Peyer's patch (tissue), 4 donors: ENCODE measurements at regions not wholly inside any gene's neighbourhood (a gene's known extent, or its start where the extent isn't known, plus 50 kb on each side); places are given as distances from the start of the nearest gene placed in this dataset.

ENCODE experiments used
- DNase-seq, 3 donors: peaks; one replicate each; pipeline ENCODE4 v3.0.0-alpha.2; 2017 to 2019
- H3K27ac ChIP-seq, 4 donors: fragments of 200-600 bp; sonication (generic); one replicate each; pipeline ENCODE4 v1.5.1; 2016 to 2019
- H3K27me3 ChIP-seq, 2 donors: fragments of 200-600 bp; sonication (generic); one replicate each; pipeline ENCODE4 v1.5.1; 2019
- H3K36me3 ChIP-seq, 3 donors: fragments of 200-600 bp; sonication (generic); one replicate each; pipeline ENCODE4 v1.5.1; 2016 to 2019
- H3K4me1 ChIP-seq, 4 donors: fragments of 200-600 bp; sonication (generic); one replicate each; pipeline ENCODE4 v1.5.1; 2016 to 2019
- H3K4me3 ChIP-seq, 4 donors: fragments of 200-600 bp; sonication (generic); 1 replicate in 3 of 4; 2 replicates in 1 of 4; pipeline ENCODE4 v1.5.1; 2016 to 2019; ENCODE audit warnings: mild to moderate bottlenecking in 1 of 4
- H3K9me3 ChIP-seq, 4 donors: fragments of 200-600 bp; sonication (generic); one replicate each; pipeline ENCODE4 v1.5.1; 2016 to 2019; ENCODE audit warnings: mild to moderate bottlenecking in 1 of 4
- CTCF ChIP-seq, 6 experiments: fragments of 450-650 bp in 4 of 6; fragments of 200-600 bp in 2 of 6; sonication (generic) in 1 of 6; IDR thresholded peaks; one replicate each; pipeline ENCODE4 v1.5.1; 2017 to 2019; ENCODE audit warnings: antibody characterized with exemption in 6 of 6, mild to moderate bottlenecking in 3 of 6, moderate library complexity in 1 of 6
- POLR2A ChIP-seq, 2 donors: fragments of 450-650 bp; IDR thresholded peaks; one replicate each; pipeline ENCODE4 v1.5.1; 2017; ENCODE audit warnings: antibody characterized with exemption in 2 of 2, mild to moderate bottlenecking in 2 of 2, moderate library complexity in 2 of 2

DNA sequence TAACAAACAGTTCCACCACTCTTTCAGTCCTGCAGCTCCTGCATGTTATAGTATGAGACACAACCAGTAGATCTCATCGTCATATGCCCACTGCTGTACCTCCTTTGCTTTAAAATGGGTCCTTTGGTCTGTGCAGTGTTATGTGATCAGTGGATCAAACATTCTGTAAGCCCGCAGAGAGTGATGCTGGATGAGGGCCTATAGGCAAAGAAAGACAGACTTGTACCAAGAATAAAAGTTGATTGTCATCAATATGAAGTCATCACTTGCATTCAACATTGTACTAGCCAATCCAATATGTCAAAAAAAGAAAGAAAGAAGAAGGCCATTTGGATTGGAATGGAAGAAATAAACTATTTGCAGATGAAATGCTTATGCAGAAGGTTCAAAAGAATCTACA is 79.8 kb upstream of the PHYHIPL start:
- TF ChIP-seq POLR2A (IDR thresholded peaks at IDR 0.05) (no peak), CTCF (IDR thresholded peaks at IDR 0.05) (no peak)
- Histone ChIP-seq H3K4me1 (no peaks in the 10 kb centered on the region), H3K9me3 (no peaks in the 10 kb centered on the region), H3K27me3 (no peaks in the 10 kb centered on the region), H3K36me3 (no peaks in the 10 kb centered on the region), H3K4me3 (no peak overlapping the region), H3K27ac (no peak overlapping the region)
- DNase-seq: no peak

GRCh38 chr10:59098387-59098786 is 78.1 kb upstream of the PHYHIPL start:
- TF ChIP-seq POLR2A (IDR thresholded peaks at IDR 0.05): no peak
- TF ChIP-seq CTCF (IDR thresholded peaks at IDR 0.05): no peak
- H3K9me3 ChIP-seq: no peaks in the 10 kb centered on the region
- H3K4me3 ChIP-seq: no peak overlapping the region
- no peaks in the 10 kb centered on the region for H3K27me3 ChIP-seq
- DNase-seq: no peak
- no peaks in the 10 kb centered on the region for H3K4me1 ChIP-seq
- H3K36me3 ChIP-seq: no peaks in the 10 kb centered on the region
- H3K27ac ChIP-seq: no peak overlapping the region

- no peak overlapping the region for H3K4me3 ChIP-seq
- TF ChIP-seq CTCF (IDR thresholded peaks at IDR 0.05): no peak
- no peak for TF ChIP-seq POLR2A (IDR thresholded peaks at IDR 0.05)
- H3K36me3 ChIP-seq: no peaks in the 10 kb centered on the region
- no peak overlapping the region for H3K27ac ChIP-seq
- no peaks in the 10 kb centered on the region for H3K9me3 ChIP-seq
- H3K4me1 ChIP-seq: no peaks in the 10 kb centered on the region
- no peaks in the 10 kb centered on the region for H3K27me3 ChIP-seq
- DNase-seq: no peak
Observed at GRCh38 chr10:59098831-59099452, 77.5 kb upstream of the PHYHIPL start.

DNA sequence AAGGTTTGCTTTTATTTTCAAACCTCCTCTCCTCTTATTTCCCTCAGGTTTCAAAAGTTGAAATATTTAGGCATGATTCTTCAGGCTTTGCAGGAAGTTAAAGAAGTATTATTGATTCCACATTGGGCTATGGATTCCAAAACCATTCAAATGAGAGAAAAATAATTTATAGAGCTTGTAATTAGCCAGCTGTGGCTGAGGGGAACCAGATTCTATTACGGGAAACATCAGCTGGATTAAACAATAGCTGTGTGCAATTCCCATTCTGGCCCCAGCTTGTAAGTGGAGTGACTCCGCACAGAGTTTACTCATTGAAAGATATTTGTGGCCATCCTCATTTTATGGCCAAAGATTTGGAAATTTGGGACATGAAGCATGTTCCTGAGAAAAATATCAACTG is 77.0 kb upstream of the PHYHIPL start:
- H3K4me1 ChIP-seq: no peaks in the 10 kb centered on the region
- H3K9me3 ChIP-seq: no peaks in the 10 kb centered on the region
- H3K4me3 ChIP-seq: no peak overlapping the region
- TF ChIP-seq POLR2A (IDR thresholded peaks at IDR 0.05) (no peak), CTCF (IDR thresholded peaks at IDR 0.05) (no peak)
- no peak for DNase-seq
- H3K36me3 ChIP-seq: no peaks in the 10 kb centered on the region
- H3K27me3 ChIP-seq: no peaks in the 10 kb centered on the region
- H3K27ac ChIP-seq: no peak overlapping the region

DNA sequence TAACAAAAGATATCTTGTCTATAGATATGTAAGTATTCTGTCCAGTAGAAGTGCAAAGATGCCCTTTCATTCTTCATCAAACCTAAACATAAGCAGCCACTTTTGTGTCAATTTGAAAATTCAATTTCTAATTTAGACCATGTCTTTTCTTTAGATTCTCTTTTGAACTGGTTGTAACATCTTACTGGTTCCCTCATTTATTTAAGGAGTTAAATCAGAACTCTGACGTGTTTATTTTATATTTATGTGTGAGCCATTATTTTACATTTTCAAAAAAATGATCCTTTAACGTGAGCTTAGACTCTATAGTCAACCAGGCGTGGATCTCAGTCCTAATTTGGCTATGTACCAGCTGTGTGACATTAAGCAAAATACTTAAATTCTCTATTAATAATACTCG is 74.0 kb upstream of the PHYHIPL start:
- H3K36me3 ChIP-seq: no peaks in the 10 kb centered on the region
- no peaks in the 10 kb centered on the region for H3K4me1 ChIP-seq
- no peak for TF ChIP-seq POLR2A (IDR thresholded peaks at IDR 0.05)
- TF ChIP-seq CTCF (IDR thresholded peaks at IDR 0.05): no peak
- H3K27ac ChIP-seq: no peak overlapping the region
- no peaks in the 10 kb centered on the region for H3K9me3 ChIP-seq
- DNase-seq: no peak
- H3K27me3 ChIP-seq: no peaks in the 10 kb centered on the region
- no peak overlapping the region for H3K4me3 ChIP-seq

- Histone ChIP-seq H3K9me3 (no peaks in the 10 kb centered on the region), H3K4me3 (no peak overlapping the region), H3K36me3 (no peaks in the 10 kb centered on the region), H3K27ac (no peak overlapping the region), H3K4me1 (no peaks in the 10 kb centered on the region), H3K27me3 (no peaks in the 10 kb centered on the region)
- DNase-seq: no peak
- TF ChIP-seq POLR2A (IDR thresholded peaks at IDR 0.05) (no peak), CTCF (IDR thresholded peaks at IDR 0.05) (no peak)
Observed at GRCh38 chr10:59104186-59104585, 72.3 kb upstream of the PHYHIPL start.
